ENCODE measurements at regions not wholly inside any gene's neighbourhood (a gene's known extent, or its start where the extent isn't known, plus 50 kb on each side); places are given as distances from the start of the nearest gene placed in this dataset.

DNA sequence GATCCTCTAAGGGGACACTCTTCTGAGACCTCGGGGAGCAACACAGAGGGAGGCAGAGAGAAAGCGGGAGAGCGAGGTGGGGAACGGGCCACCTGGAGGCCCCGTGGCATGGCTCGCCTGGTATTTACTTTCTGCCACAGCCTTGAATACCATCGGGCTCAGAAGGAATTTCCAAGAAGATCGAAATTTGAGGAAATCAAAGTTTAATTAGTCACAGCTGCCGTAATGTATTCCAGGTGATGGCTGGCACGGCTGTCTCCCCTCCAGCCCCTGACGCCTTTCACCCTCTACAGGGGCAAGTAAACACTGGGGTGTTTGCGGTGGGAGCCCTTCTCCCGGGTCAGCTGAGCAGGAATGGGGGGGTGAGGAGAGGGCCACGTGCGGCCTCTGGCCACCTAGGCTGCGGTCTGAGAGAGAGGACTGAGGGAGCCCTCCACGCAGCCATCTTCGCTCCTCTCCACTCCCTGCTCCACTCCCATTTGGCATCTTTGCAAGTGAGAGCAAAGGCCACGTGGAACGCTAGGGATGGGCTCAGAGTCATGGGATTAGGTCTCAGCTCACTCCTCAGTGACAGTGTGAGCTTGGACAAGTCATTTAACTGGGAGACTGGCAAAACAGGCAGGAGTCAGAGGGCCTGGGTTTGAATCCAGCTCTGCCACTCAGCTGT, 125.2 kb downstream of the SYF2 start:
- Histone ChIP-seq H3K27ac (no peak overlapping the region), H3K4me3 (no peak overlapping the region), H3K4me1 (no peaks in the 10 kb centered on the region), H3K9me3 (peaks cover 6% of the 10 kb centered on the region; the same call in 2 of the 3 replicates), H3K4me2 (no peak overlapping the region)
- ATAC-seq (no peak), DNase-seq (ENCODE audit: low read depth in 1 of 2, low spot score in 1 of 2) (no peak), FAIRE-seq (no peak)
- WGBS (ENCODE audit: missing lambda C conversion rate), result 71% methylated on average over 19 of the region's 20 CpGs
- no peak for TF ChIP-seq MAFK (IDR thresholded peaks at IDR 0.05; ENCODE audit: partially characterized antibody)
- no peak for TF ChIP-seq PHF8 (IDR thresholded peaks at IDR 0.05; ENCODE audit: borderline replicate concordance, low read depth)
- TF ChIP-seq FOSB (CRISPR knock-in tag; IDR thresholded peaks at IDR 0.05), result no peak
- no peak for TF ChIP-seq ZNF302 (CRISPR knock-in tag; IDR thresholded peaks at IDR 0.05)
- no peak for TF ChIP-seq HEYL (CRISPR knock-in tag; IDR thresholded peaks at IDR 0.05)
- TF ChIP-seq, protein P1, sequence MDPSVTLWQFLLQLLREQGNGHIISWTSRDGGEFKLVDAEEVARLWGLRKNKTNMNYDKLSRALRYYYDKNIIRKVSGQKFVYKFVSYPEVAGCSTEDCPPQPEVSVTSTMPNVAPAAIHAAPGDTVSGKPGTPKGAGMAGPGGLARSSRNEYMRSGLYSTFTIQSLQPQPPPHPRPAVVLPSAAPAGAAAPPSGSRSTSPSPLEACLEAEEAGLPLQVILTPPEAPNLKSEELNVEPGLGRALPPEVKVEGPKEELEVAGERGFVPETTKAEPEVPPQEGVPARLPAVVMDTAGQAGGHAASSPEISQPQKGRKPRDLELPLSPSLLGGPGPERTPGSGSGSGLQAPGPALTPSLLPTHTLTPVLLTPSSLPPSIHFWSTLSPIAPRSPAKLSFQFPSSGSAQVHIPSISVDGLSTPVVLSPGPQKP (IDR thresholded peaks at IDR 0.05; ENCODE audit: low read depth, low read length), result no peak
- no peak for TF ChIP-seq SREBF2 (IDR thresholded peaks at IDR 0.05)
- TF ChIP-seq ESRRA (IDR thresholded peaks at IDR 0.05; ENCODE audit: borderline replicate concordance, low read length), result no peak
- no peak for TF ChIP-seq CBX8 (IDR thresholded peaks at IDR 0.05)
- TF ChIP-seq MAZ (IDR thresholded peaks at IDR 0.05; ENCODE audit: borderline replicate concordance, low read depth, low read length), result no peak
- no peak for TF ChIP-seq FOXS1 (CRISPR knock-in tag; IDR thresholded peaks at IDR 0.05)
- no peak for TF ChIP-seq NPAS2 (CRISPR knock-in tag; IDR thresholded peaks at IDR 0.05; ENCODE audit: borderline replicate concordance)
- TF ChIP-seq EP300 (IDR thresholded peaks at IDR 0.05), result no peak
- no peak for TF ChIP-seq JUNB (IDR thresholded peaks at IDR 0.05)
- no peak for TF ChIP-seq HOXB5 (CRISPR knock-in tag; IDR thresholded peaks at IDR 0.05)
- TF ChIP-seq USF2 (IDR thresholded peaks at IDR 0.05), result no peak
- POLR2A ChIA-PET, result no interaction called here
- CTCF ChIA-PET, result interaction anchor here (0.6 to 1.5 kb wide), 5 partner anchors 8 to 164 kb away, joined by 3 to 5 read pairs (median 3); no protein-coding TSS in a partner anchor

- WGBS (ENCODE audit: missing lambda C conversion rate), result 56% methylated on average over 5 of the region's 5 CpGs
- Histone ChIP-seq H3K4me3 (no peak overlapping the region), H3K9me3 (peaks cover 6% of the 10 kb centered on the region; the same call in 2 of the 3 replicates), H3K4me2 (no peak overlapping the region), H3K27ac (no peak overlapping the region), H3K4me1 (no peaks in the 10 kb centered on the region)
- no peak for TF ChIP-seq TP53 (CRISPR knock-in tag; IDR thresholded peaks at IDR 0.05)
- TF ChIP-seq ESRRA (IDR thresholded peaks at IDR 0.05; ENCODE audit: borderline replicate concordance, low read length), result no peak
- TF ChIP-seq CBX2 (IDR thresholded peaks at IDR 0.05; ENCODE audit: borderline replicate concordance, low read depth), result no peak
- TF ChIP-seq RCOR1 (IDR thresholded peaks at IDR 0.05; ENCODE audit: low read depth, low read length), result no peak
- no peak for TF ChIP-seq E2F6 (IDR thresholded peaks at IDR 0.05; ENCODE audit: borderline replicate concordance, low read depth)
- TF ChIP-seq JUN (IDR thresholded peaks at IDR 0.05), result no peak
- TF ChIP-seq HDAC2 (IDR thresholded peaks at IDR 0.05), result no peak
- no peak for TF ChIP-seq MYC (IDR thresholded peaks at IDR 0.05; ENCODE audit: borderline replicate concordance, low read length)
- no peak for TF ChIP-seq EHMT2 (IDR thresholded peaks at IDR 0.05; ENCODE audit: low read depth)
- TF ChIP-seq PBX3 (IDR thresholded peaks at IDR 0.05), result no peak
- TF ChIP-seq HEYL (CRISPR knock-in tag; IDR thresholded peaks at IDR 0.05), result no peak
- no peak for TF ChIP-seq GATA3 (IDR thresholded peaks at IDR 0.05; ENCODE audit: borderline replicate concordance)
- TF ChIP-seq CHD4 (IDR thresholded peaks at IDR 0.05; ENCODE audit: borderline replicate concordance), result no peak
- no peak for TF ChIP-seq NPAS2 (CRISPR knock-in tag; IDR thresholded peaks at IDR 0.05; ENCODE audit: borderline replicate concordance)
- TF ChIP-seq, protein P2, sequence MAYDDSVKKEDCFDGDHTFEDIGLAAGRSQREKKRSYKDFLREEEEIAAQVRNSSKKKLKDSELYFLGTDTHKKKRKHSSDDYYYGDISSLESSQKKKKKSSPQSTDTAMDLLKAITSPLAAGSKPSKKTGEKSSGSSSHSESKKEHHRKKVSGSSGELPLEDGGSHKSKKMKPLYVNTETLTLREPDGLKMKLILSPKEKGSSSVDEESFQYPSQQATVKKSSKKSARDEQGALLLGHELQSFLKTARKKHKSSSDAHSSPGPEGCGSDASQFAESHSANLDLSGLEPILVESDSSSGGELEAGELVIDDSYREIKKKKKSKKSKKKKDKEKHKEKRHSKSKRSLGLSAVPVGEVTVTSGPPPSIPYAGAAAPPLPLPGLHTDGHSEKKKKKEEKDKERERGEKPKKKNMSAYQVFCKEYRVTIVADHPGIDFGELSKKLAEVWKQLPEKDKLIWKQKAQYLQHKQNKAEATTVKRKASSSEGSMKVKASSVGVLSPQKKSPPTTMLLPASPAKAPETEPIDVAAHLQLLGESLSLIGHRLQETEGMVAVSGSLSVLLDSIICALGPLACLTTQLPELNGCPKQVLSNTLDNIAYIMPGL (CRISPR knock-in tag; IDR thresholded peaks at IDR 0.05; ENCODE audit: borderline replicate concordance), result no peak
- ATAC-seq, result no peak
- FAIRE-seq, result no peak
- ChIA-PET CTCF (interaction anchor here (0.7 to 1.5 kb wide), 2 partner anchors 23 to 112 kb away, joined by 3 read pairs; no protein-coding TSS in a partner anchor), POLR2A (no interaction called here)
- DNase-seq (ENCODE audit: low read depth in 1 of 2, low spot score in 1 of 2), result peak in 1 of 2 experiments; percentile 14
These were observed 126.0 kb downstream of the SYF2 start for GRCh38 chr1:25106352-25106751.

Measured in A549 (cell line).